IPS DF 6.9 (cell line): ENCODE measurements at regions not wholly inside any gene's neighbourhood (a gene's known extent, or its start where the extent isn't known, plus 50 kb on each side); places are given as distances from the start of the nearest gene placed in this dataset.

Experiments
- DNase-seq: peaks from one replicate; pipeline ENCODE4 v3.0.0-alpha.2; 2013; ENCODE audit warnings: low read depth, low spot score
- H3K27ac ChIP-seq: one replicate; pipeline ENCODE4 v1.5.1; 2013; ENCODE audit warnings: low read length, control low read depth
- H3K27me3 ChIP-seq: 2 replicates; pipeline ENCODE4 v1.6.1; 2013; ENCODE audit warnings: mild to moderate bottlenecking, low read length; ENCODE audit not compliant: control insufficient read depth, insufficient read depth
- H3K36me3 ChIP-seq: 2 replicates; pipeline ENCODE4 v1.6.1; 2013; ENCODE audit warnings: low read length; ENCODE audit not compliant: control insufficient read depth, insufficient read depth
- H3K4me1 ChIP-seq: 2 replicates; pipeline ENCODE4 v1.6.1; 2013; ENCODE audit warnings: low read length; ENCODE audit not compliant: control insufficient read depth, insufficient read depth
- H3K4me3 ChIP-seq: 2 replicates; pipeline ENCODE4 v1.5.1; 2013; ENCODE audit warnings: mild to moderate bottlenecking, low read length
- H3K9me3 ChIP-seq: 2 replicates; pipeline ENCODE4 v1.6.1; 2013; ENCODE audit warnings: low read length, inconsistent platforms; ENCODE audit not compliant: control insufficient read depth, insufficient read depth
- WGBS: extraction: QIAGEN DNeasy Blood & Tissue Kit; methylation state at CpG from one replicate; pipeline ENCODE4 v1.1.7; 2013; ENCODE audit warnings: mixed read lengths, missing lambda C conversion rate; ENCODE audit not compliant: insufficient read length, insufficient coverage; 5-methylcytosine and 5-hydroxymethylcytosine counted together

DNA sequence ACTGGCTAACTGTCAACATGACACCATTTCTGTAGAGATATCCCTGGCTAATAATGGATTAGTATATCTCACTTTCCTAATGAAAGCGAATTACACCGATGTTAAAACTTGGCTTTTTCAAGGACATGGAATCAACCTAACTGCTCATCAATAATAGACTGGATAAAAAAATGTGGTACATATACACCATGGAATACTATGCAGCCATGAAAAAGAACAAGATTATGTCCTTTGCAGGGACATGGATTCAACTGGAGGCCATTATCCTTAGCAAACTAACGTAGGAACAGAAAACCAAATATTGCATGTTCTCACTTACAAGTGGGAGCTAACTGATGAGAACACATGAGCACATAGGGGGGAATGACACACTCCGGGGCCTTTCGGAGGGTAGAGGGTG, 62.6 kb downstream of the ZIC1 start:
- no peaks in the 10 kb centered on the region for H3K9me3 ChIP-seq
- no peaks in the 10 kb centered on the region for H3K27me3 ChIP-seq
- H3K4me1 ChIP-seq = no peaks in the 10 kb centered on the region
- H3K4me3 ChIP-seq = no peak overlapping the region
- WGBS = no CpG with 5 or more reads among the region's 5 CpGs
- no peak overlapping the region for H3K27ac ChIP-seq
- no peak for DNase-seq
- no peaks in the 10 kb centered on the region for H3K36me3 ChIP-seq

DNA sequence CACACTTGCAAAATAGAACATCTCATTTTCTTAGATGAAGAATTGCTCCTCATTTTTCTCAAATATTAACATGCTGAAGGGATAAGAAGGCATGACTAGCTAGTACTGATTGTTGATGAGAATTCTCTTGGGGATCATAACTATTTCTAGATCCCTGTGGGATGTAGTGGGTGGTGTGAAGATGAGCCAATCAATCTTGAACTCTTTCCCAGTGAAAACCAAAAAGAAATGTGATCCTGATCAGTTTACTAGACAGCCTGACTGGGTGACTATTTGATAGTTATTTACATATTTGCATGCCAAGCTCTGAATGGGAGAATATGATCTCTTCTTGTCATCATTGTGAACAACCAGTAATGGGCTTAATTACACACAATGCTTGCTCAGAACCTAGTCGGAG, 63.7 kb downstream of the ZIC1 start:
- no peak overlapping the region for H3K27ac ChIP-seq
- no peaks in the 10 kb centered on the region for H3K36me3 ChIP-seq
- H3K4me1 ChIP-seq = no peaks in the 10 kb centered on the region
- no peak for DNase-seq
- no peaks in the 10 kb centered on the region for H3K27me3 ChIP-seq
- no CpG with 5 or more reads among the region's 1 CpG for WGBS
- no peaks in the 10 kb centered on the region for H3K9me3 ChIP-seq
- no peak overlapping the region for H3K4me3 ChIP-seq

DNA sequence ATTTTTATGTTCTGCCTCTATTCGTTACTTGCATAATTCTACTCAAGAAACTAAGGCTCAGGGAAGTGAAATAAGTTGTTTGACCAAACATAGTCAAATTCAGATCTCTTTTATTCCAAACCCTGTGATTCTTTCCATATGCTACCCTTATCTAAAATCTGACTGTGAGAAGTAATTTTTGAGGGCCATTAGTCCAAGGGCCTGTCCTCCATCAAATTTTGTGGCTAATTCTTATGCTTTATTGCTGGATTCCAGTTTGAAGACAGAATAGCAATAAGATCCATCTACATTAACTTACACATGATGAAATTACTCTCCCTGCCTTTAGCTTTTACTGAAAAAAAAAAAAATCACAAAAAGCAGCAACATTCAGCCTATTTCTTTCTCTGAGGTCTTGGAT, 74.0 kb downstream of the ZIC1 start:
- Histone ChIP-seq H3K9me3 (no peaks in the 10 kb centered on the region), H3K36me3 (no peaks in the 10 kb centered on the region), H3K27me3 (no peaks in the 10 kb centered on the region), H3K27ac (no peak overlapping the region), H3K4me1 (no peaks in the 10 kb centered on the region), H3K4me3 (no peak overlapping the region)
- WGBS = no CpG with 5 or more reads among the region's 1 CpG
- DNase-seq = no peak

DNA sequence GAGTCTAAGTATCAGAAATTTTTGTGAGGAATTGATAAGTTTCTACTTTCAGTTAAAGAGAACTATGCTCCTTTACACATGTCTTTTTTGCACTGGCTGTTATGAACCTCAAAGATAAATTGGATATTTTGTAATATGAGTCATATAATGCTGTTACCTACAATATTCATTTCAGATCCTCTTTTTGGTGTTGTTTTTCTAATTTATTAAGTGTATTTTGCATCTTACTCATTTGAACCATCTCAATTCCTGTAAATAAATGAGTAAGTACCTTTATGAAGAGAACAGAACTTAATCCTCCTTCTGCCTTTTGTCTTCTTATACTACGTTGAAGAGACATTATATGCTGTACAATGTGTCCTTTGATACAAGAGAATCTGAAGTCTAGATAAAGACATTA, 74.4 kb downstream of the ZIC1 start:
- H3K4me1 ChIP-seq = no peaks in the 10 kb centered on the region
- no peaks in the 10 kb centered on the region for H3K36me3 ChIP-seq
- no peak for DNase-seq
- no peak overlapping the region for H3K27ac ChIP-seq
- no peak overlapping the region for H3K4me3 ChIP-seq
- H3K27me3 ChIP-seq = no peaks in the 10 kb centered on the region
- WGBS = no CpG with 5 or more reads among the region's 1 CpG
- no peaks in the 10 kb centered on the region for H3K9me3 ChIP-seq

DNA sequence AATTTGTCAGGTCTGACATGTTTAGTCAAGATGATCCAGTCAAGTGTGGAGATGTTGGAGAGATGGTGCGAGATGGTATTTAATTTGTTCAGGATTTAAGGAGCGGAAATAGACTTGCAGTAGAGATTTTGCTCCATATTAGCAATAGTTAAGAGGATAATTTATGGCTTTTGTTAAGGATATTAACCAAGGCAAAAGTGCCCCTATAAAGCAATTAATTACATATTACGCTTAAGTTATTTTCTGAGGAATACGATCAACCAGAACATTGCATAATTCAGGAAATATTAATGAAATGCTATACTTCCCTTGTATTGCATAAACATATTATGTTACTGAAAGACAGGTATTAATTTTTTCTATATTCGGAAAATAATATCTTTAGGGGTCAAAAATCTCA, 83.9 kb downstream of the ZIC1 start:
- Histone ChIP-seq H3K27me3 (no peaks in the 10 kb centered on the region), H3K27ac (no peak overlapping the region), H3K9me3 (no peaks in the 10 kb centered on the region), H3K4me1 (no peaks in the 10 kb centered on the region), H3K4me3 (no peak overlapping the region), H3K36me3 (no peaks in the 10 kb centered on the region)
- DNase-seq = no peak
- WGBS = 100% methylated on average over 2 of the region's 5 CpGs

DNA sequence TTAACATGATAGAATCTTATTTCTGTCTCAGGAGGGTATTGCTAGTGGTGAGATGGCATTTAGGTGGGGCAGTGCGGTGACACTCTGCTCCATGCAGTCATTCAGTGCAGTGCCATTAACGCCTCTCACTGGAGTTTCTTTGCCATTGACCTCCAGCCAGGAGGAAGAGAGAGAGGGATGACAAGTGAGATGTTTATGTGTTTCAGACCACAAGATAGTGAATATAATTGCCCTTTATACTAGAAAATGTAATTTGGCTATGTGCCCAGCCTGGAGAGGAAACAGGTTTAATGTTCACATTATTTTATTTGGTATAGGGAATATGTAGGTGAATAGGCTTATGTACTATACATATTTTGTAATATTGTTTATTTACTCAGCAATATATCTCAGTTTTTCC, 84.5 kb downstream of the ZIC1 start:
- H3K27ac ChIP-seq = no peak overlapping the region
- no peak for DNase-seq

DNA sequence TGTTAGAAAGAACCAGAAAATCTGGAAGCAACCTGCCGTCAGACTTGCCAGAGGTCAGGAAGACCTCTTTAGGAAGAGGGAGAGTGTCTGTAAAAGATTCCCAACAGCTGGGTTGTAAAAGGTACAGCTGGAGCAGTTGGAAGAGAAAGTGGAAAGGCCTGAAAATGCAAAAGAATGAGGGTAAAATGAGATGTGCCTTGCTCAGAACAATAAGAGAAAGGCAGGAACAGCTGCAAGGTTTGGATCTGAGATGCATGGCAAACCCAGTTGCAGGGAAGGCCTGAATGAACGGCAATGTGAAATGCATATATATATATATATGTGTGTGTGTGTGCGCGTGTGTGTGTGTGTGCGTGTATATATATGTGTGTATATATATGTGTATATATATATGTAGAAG, 88.1 kb downstream of the ZIC1 start:
- DNase-seq = no peak
- WGBS = no CpG with 5 or more reads among the region's 5 CpGs
- H3K27me3 ChIP-seq = no peaks in the 10 kb centered on the region

More for the DNA sequence above, 84.5 kb downstream of the ZIC1 start:
- Histone ChIP-seq H3K4me3 (no peak overlapping the region), H3K27me3 (no peaks in the 10 kb centered on the region), H3K9me3 (no peaks in the 10 kb centered on the region), H3K4me1 (no peaks in the 10 kb centered on the region), H3K36me3 (no peaks in the 10 kb centered on the region)
- WGBS = no CpG with 5 or more reads among the region's 2 CpGs

DNA sequence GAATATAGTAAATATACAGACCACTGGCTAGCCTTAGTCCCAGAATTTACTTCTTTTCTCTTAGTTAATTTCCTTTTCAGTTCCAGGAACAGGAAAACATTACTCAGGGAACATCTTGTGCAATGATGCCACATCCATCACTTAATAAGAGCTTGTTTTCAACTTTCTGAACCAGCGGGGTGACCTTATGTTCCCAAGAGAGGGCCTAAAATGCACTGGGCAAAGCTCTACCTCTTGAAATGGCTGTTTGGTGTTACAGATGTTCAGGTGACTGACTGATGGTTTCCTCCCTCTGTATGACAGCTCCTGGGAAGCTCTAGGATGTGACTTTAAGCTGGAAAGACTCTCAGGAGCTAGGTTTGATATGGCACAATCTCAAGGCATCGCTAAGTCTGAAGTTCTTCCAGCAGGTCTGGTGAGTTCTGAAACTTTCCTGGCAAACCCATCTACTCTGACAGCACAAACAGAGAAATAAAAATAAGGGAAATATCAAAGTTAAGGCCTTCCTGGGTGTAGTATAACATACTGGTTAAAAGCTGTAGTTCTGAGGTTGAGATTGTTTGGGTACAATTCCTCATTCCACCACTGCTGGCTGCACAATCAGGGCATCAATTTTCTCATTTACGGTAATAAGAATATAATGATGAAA, 98.6 kb downstream of the ZIC1 start:
- no peak overlapping the region for H3K27ac ChIP-seq
- H3K4me1 ChIP-seq = no peaks in the 10 kb centered on the region
- H3K4me3 ChIP-seq = no peak overlapping the region
- no CpG with 5 or more reads among the region's 3 CpGs for WGBS
- H3K9me3 ChIP-seq = no peaks in the 10 kb centered on the region
- no peak for DNase-seq
- H3K36me3 ChIP-seq = no peaks in the 10 kb centered on the region
- H3K27me3 ChIP-seq = no peaks in the 10 kb centered on the region

More for the DNA sequence above, 88.1 kb downstream of the ZIC1 start:
- Histone ChIP-seq H3K27ac (no peak overlapping the region), H3K9me3 (no peaks in the 10 kb centered on the region), H3K36me3 (no peaks in the 10 kb centered on the region), H3K4me1 (no peaks in the 10 kb centered on the region), H3K4me3 (no peak overlapping the region)

DNA sequence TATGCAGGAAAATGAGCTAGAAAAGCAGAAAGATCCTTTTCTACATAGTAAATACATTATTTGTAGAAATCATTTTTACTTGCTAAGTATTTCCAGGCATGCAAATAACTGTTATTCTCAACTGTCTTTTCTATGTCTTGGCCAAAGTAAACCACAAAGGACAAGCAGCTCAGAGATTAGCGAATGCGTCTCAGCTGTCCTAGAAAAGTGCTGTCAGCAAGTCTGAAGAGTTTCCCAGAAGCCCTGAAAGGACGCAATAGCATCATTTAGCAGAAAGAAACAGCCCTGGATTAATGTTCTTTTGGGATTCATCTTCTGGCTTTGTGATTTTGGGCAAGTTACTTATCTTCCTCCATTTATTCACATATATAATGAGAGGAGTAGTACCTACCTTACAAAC, 100.3 kb downstream of the ZIC1 start:
- no peaks in the 10 kb centered on the region for H3K9me3 ChIP-seq
- no peaks in the 10 kb centered on the region for H3K4me1 ChIP-seq
- H3K27ac ChIP-seq = no peak overlapping the region
- H3K4me3 ChIP-seq = no peak overlapping the region
- no peaks in the 10 kb centered on the region for H3K27me3 ChIP-seq
- no peaks in the 10 kb centered on the region for H3K36me3 ChIP-seq
- DNase-seq = no peak
- WGBS = no CpG with 5 or more reads among the region's 3 CpGs

DNA sequence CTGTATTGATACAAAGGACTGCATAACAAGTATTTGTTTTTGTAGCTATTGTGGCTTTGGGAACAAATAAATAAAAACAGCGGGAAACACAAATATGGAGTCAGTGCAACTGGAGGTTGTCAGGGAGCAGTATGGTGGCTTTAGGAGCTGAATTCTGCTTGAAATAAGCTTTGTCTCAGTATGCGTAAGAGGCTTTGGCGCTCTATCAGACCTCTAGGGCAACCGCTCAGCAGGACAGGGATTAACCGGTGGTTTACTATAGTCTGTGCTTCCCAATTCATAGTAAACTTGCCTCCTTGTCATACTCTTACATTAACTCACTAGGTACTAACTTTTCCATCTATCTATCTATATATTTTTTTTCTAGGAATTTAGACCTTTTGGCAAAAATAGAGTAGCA, 104.6 kb downstream of the ZIC1 start:
- Histone ChIP-seq H3K27ac (no peak overlapping the region), H3K4me3 (no peak overlapping the region), H3K27me3 (no peaks in the 10 kb centered on the region), H3K9me3 (no peaks in the 10 kb centered on the region), H3K36me3 (no peaks in the 10 kb centered on the region), H3K4me1 (no peaks in the 10 kb centered on the region)
- peak; percentile 18 for DNase-seq
- no CpG with 5 or more reads among the region's 5 CpGs for WGBS

DNA sequence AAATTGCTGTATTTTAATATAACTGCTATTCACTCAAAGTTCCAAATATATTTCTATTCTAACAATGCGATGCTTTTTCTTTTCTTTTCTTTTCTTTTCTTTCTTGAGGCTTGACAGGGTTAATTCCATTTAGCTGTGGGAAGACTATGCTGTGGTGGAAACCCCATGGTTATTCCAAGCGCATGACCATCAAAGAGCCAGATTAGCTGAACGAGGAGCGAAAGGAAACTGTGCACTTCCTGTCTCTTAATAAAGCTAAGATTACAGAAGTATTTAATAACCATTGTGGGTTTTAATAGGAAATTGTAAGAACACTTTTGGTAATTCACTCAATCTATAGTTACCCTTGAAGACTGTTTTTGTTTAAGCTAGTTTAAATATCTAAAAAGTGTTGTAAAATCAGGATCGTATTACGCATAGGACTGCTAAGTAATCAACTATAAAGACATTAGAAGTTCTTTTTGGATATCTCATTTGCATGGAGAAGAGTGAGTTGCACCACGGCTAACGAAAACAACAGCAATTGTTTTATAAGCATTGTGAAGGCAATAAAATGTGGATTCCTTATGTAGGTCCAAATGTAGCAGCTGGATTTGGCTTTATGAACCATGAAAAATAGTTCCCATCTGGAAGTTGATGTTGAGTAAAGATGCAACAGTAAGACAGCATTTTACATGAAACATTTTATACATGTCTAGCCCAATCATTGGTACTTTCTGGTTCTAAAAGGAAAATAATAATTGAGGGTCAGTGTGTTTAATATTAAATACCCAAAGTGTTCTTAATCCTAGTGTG, 105.4 kb downstream of the ZIC1 start:
- no peak for DNase-seq
- H3K4me3 ChIP-seq = no peak overlapping the region
- WGBS = no CpG with 5 or more reads among the region's 8 CpGs
- no peaks in the 10 kb centered on the region for H3K9me3 ChIP-seq
- H3K4me1 ChIP-seq = no peaks in the 10 kb centered on the region
- no peaks in the 10 kb centered on the region for H3K27me3 ChIP-seq
- no peaks in the 10 kb centered on the region for H3K36me3 ChIP-seq
- no peak overlapping the region for H3K27ac ChIP-seq
